ENCODE measurements at regions not wholly inside any gene's neighbourhood (a gene's known extent, or its start where the extent isn't known, plus 50 kb on each side); places are given as distances from the start of the nearest gene placed in this dataset.

- H3K9ac ChIP-seq (ENCODE audit: low read length), result no peak overlapping the region
- intact Hi-C loops (cut with micrococcal nuclease), result no loop called here
- ChIA-PET RAD21 (ENCODE audit: low non-redundant PET in 1 of 2, low total read pairs in 2 of 2, uncharacterized antibody in 2 of 2, unreplicated experiment in 2 of 2) (no interaction called here), POLR2A (no interaction called here), CTCF (no interaction called here)
- H3K4me1 ChIP-seq (ENCODE audit: control insufficient read depth in 1 of 2, insufficient read depth in 2 of 2, low read length in 2 of 2), result no peaks in the 10 kb centered on the region
- no peaks in the 10 kb centered on the region for H3K9me2 ChIP-seq (ENCODE audit: insufficient read depth)
- no peaks in the 10 kb centered on the region for H4K20me1 ChIP-seq (ENCODE audit: insufficient read depth)
- H3K9me3 ChIP-seq (ENCODE audit: control insufficient read depth in 1 of 2, insufficient read depth in 1 of 2, low read depth in 1 of 2, low read length in 2 of 2), result peaks cover 0 to 27% of the 10 kb centered on the region in 2 experiments; a peak in 2 of 4 replicates
- ATAC-seq (no peak), DNase-seq (ENCODE audit: low read depth, low spot score) (no peak)
- no peaks in the 10 kb centered on the region for H3K79me2 ChIP-seq (ENCODE audit: insufficient read depth, low read length)
- BruUV-seq (replicated peaks), result no TSS peak
- no peak overlapping the region for H3K4me3 ChIP-seq (replicated peaks in 1 of 2; ENCODE audit: low read depth in 1 of 2, low read length in 2 of 2)
- H2AFZ ChIP-seq (ENCODE audit: low read depth, low read length, poor library complexity, severe bottlenecking), result no peak overlapping the region
- no peaks in the 10 kb centered on the region for H3K36me3 ChIP-seq (ENCODE audit: control insufficient read depth in 1 of 2, insufficient read depth in 2 of 2, low read length in 2 of 2)
- no peak overlapping the region for H3K27ac ChIP-seq (ENCODE audit: low read depth, low read length)
- no peak for TF ChIP-seq ZBTB33 (IDR thresholded peaks at IDR 0.05; ENCODE audit: extremely low read depth, insufficient replicate concordance, low read length)
- TF ChIP-seq RAD21 (IDR thresholded peaks at IDR 0.05; ENCODE audit: low read depth), result no peak
- no peak for TF ChIP-seq EZH2phosphoT487 (IDR thresholded peaks at IDR 0.05; ENCODE audit: borderline replicate concordance)
- no peak for TF ChIP-seq SP1 (IDR thresholded peaks at IDR 0.05; ENCODE audit: low read depth)
- TF ChIP-seq, protein P1, sequence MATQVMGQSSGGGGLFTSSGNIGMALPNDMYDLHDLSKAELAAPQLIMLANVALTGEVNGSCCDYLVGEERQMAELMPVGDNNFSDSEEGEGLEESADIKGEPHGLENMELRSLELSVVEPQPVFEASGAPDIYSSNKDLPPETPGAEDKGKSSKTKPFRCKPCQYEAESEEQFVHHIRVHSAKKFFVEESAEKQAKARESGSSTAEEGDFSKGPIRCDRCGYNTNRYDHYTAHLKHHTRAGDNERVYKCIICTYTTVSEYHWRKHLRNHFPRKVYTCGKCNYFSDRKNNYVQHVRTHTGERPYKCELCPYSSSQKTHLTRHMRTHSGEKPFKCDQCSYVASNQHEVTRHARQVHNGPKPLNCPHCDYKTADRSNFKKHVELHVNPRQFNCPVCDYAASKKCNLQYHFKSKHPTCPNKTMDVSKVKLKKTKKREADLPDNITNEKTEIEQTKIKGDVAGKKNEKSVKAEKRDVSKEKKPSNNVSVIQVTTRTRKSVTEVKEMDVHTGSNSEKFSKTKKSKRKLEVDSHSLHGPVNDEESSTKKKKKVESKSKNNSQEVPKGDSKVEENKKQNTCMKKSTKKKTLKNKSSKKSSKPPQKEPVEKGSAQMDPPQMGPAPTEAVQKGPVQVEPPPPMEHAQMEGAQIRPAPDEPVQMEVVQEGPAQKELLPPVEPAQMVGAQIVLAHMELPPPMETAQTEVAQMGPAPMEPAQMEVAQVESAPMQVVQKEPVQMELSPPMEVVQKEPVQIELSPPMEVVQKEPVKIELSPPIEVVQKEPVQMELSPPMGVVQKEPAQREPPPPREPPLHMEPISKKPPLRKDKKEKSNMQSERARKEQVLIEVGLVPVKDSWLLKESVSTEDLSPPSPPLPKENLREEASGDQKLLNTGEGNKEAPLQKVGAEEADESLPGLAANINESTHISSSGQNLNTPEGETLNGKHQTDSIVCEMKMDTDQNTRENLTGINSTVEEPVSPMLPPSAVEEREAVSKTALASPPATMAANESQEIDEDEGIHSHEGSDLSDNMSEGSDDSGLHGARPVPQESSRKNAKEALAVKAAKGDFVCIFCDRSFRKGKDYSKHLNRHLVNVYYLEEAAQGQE (IDR thresholded peaks at IDR 0.05; ENCODE audit: low read depth), result no peak
- TF ChIP-seq EZH2 (IDR thresholded peaks at IDR 0.05), result no peak
- no peak for TF ChIP-seq POLR2A (IDR thresholded peaks at IDR 0.05; ENCODE audit: borderline replicate concordance, extremely low read depth, insufficient read depth, insufficient read length)
- TF ChIP-seq CBX3 (IDR thresholded peaks at IDR 0.05; ENCODE audit: low read depth), result no peak
- no peak for TF ChIP-seq ZFX (IDR thresholded peaks at IDR 0.05)
- no peak for TF ChIP-seq JUND (IDR thresholded peaks at IDR 0.05)
- no peak for TF ChIP-seq SRF (IDR thresholded peaks at IDR 0.05; ENCODE audit: low read depth)
- TF ChIP-seq TCF7L2 (IDR thresholded peaks at IDR 0.05; ENCODE audit: borderline replicate concordance, extremely low read depth, insufficient read depth, insufficient read length), result no peak
- TF ChIP-seq ATF3 (IDR thresholded peaks at IDR 0.05), result no peak
- no peak overlapping the region for H3K4me2 ChIP-seq (ENCODE audit: low read length)
- H3K27me3 ChIP-seq (ENCODE audit: insufficient read depth, low read length), result no peaks in the 10 kb centered on the region
Observed at GRCh38 chr11:26062660-26063059, 269.3 kb upstream of the ANO3 start.

All from HCT116 (cell line).